ENCODE measurements at regions not wholly inside any gene's neighbourhood (a gene's known extent, or its start where the extent isn't known, plus 50 kb on each side); places are given as distances from the start of the nearest gene placed in this dataset.

- Histone ChIP-seq H3K27me3 (ENCODE audit: control insufficient read depth, insufficient read depth, low read length) (no peaks in the 10 kb centered on the region), H3K4me1 (ENCODE audit: control insufficient read depth in 2 of 3, insufficient read depth in 2 of 3, low read depth in 1 of 3, low read length in 3 of 3) (no peaks in the 10 kb centered on the region), H3K9ac (ENCODE audit: low read length in 3 of 3) (no peak overlapping the region), H3K4me3 (ENCODE audit: low read length in 3 of 3) (no peak overlapping the region), H3K9me3 (ENCODE audit: control insufficient read depth in 2 of 3, insufficient read depth in 1 of 3, low read length in 3 of 3) (no peaks in the 10 kb centered on the region), H3K36me3 (ENCODE audit: control insufficient read depth in 2 of 3, insufficient read depth in 3 of 3, low read length in 3 of 3) (no peaks in the 10 kb centered on the region), H3K27ac (ENCODE audit: low read depth in 2 of 2, low read length in 2 of 2) (no peak overlapping the region)
- intact Hi-C loops (cut with DNase I), result no loop called here
- FAIRE-seq (no peak), DNase-seq (no peak)
- no peak for TF ChIP-seq CTCF (IDR thresholded peaks at IDR 0.05; ENCODE audit: borderline replicate concordance, extremely low read depth, insufficient read depth)
Observed at GRCh38 chr18:23320709-23321236, 132.3 kb upstream of the RIOK3 start.

GRCh38 chr18:23321996-23322395 is 131.1 kb upstream of the RIOK3 start:
- intact Hi-C loops (cut with DNase I), result no loop called here
- DNase-seq (no peak), FAIRE-seq (no peak)
- TF ChIP-seq CTCF (IDR thresholded peaks at IDR 0.05; ENCODE audit: borderline replicate concordance, extremely low read depth, insufficient read depth), result no peak
- no peaks in the 10 kb centered on the region for H3K9me3 ChIP-seq (ENCODE audit: control insufficient read depth in 2 of 3, insufficient read depth in 1 of 3, low read length in 3 of 3)
- H3K4me1 ChIP-seq (ENCODE audit: control insufficient read depth in 2 of 3, insufficient read depth in 2 of 3, low read depth in 1 of 3, low read length in 3 of 3), result no peaks in the 10 kb centered on the region
- H3K9ac ChIP-seq (ENCODE audit: low read length in 3 of 3), result no peak overlapping the region
- H3K27me3 ChIP-seq (ENCODE audit: control insufficient read depth, insufficient read depth, low read length), result no peaks in the 10 kb centered on the region
- no peaks in the 10 kb centered on the region for H3K36me3 ChIP-seq (ENCODE audit: control insufficient read depth in 2 of 3, insufficient read depth in 3 of 3, low read length in 3 of 3)
- H3K4me3 ChIP-seq (ENCODE audit: low read length in 3 of 3), result no peak overlapping the region
- H3K27ac ChIP-seq (ENCODE audit: low read depth in 2 of 2, low read length in 2 of 2), result no peak overlapping the region

- Histone ChIP-seq H3K4me3 (ENCODE audit: low read length in 3 of 3) (no peak overlapping the region), H3K9me3 (ENCODE audit: control insufficient read depth in 2 of 3, insufficient read depth in 1 of 3, low read length in 3 of 3) (no peaks in the 10 kb centered on the region), H3K9ac (ENCODE audit: low read length in 3 of 3) (no peak overlapping the region), H3K4me1 (ENCODE audit: control insufficient read depth in 2 of 3, insufficient read depth in 2 of 3, low read depth in 1 of 3, low read length in 3 of 3) (no peaks in the 10 kb centered on the region), H3K27me3 (ENCODE audit: control insufficient read depth, insufficient read depth, low read length) (no peaks in the 10 kb centered on the region), H3K27ac (ENCODE audit: low read depth in 2 of 2, low read length in 2 of 2) (no peak overlapping the region), H3K36me3 (ENCODE audit: control insufficient read depth in 2 of 3, insufficient read depth in 3 of 3, low read length in 3 of 3) (no peaks in the 10 kb centered on the region)
- DNase-seq (no peak), FAIRE-seq (no peak)
- intact Hi-C loops (cut with DNase I), result no loop called here
- no peak for TF ChIP-seq CTCF (IDR thresholded peaks at IDR 0.05; ENCODE audit: borderline replicate concordance, extremely low read depth, insufficient read depth)
Observed at GRCh38 chr18:23324056-23324811, 128.9 kb upstream of the RIOK3 start.
